GM10266 (cell line): ENCODE measurements at regions not wholly inside any gene's neighbourhood (a gene's known extent, or its start where the extent isn't known, plus 50 kb on each side); places are given as distances from the start of the nearest gene placed in this dataset.

ENCODE experiments used
- DNase-seq: peaks from one replicate; pipeline ENCODE4 v3.0.0; 2012; ENCODE audit errors: extremely low spot score
- CTCF ChIP-seq: IDR thresholded peaks from 2 replicates; pipeline ENCODE4 v1.5.1; 2012; ENCODE audit warnings: mild to moderate bottlenecking, low read depth; ENCODE audit not compliant: control insufficient read depth, insufficient read depth; ENCODE audit errors: missing control alignments

- no peak for TF ChIP-seq CTCF
- DNase-seq: no peak
These were observed 100.9 kb downstream of the SAMD9 start for GRCh38 chr7:93016681-93017381.

DNA sequence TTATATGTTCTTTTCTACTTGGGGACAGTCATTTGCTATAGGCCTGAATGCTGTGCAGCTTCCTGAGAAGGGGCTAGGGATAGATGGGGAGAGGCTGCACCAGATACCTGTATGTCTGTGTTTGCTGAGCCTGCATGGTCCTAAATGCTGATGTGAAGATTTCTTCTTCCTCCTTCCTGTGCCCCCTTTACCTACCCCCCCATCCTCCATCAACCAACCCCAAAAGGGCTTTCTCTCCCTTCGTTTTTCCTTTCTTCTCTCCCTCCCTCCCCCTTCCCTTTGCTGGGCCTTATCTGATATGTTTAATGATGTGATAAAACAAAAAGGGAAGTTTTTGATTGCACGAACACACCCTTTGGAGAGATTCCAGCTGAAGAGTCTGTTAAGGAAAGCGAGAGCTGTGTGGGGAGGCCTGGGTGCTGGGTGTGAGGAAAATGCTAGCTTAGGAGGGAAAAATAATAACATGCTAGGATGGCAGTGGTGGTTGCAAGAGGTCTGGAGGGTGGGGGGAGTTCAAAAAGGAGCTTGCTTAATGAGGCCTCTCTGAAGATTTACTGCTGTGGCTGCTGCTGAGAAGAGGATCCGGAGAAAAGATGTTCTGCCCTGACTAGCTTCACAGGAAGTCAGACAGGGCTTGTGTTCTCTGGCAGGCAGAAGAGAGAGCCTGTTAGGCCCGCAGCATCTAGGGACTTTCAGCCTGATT is 101.8 kb downstream of the SAMD9 start:
- no peak for DNase-seq
- no peak for TF ChIP-seq CTCF

DNA sequence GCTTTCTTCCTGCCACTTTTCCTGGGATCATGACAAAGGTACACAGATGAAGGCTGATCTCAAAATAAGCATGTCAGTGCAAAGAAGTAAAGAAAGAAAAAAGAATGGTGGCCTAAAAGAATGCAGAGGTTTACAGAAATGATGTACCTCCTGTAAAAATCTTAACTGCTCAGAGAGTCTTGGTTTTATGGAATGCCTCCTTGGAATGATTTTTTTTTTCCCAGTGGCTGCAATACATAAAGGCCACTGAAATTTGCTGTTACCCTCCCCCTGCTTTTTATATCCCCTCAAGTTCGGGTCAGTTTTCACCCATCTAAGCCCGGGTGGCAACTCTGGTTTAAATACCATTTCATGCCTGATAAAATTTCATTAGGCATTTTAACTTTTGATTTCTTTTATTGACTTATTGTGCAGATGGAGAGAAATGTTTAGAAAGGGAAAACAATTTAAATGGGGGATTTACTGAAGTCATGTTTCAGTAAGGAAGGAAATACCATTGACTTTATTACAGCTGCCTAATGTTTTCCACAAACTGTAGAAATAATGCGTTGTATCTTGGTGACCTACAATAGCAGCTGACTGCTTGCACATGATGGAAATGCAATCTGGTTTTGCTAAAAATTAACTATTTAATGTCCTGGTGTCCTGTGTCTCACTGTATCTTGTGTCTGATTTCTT is 102.5 kb downstream of the SAMD9 start:
- no peak for TF ChIP-seq CTCF
- no peak for DNase-seq

GRCh38 chr7:93014410-93014809 is 103.4 kb downstream of the SAMD9 start:
- no peak for DNase-seq
- no peak for TF ChIP-seq CTCF

DNA sequence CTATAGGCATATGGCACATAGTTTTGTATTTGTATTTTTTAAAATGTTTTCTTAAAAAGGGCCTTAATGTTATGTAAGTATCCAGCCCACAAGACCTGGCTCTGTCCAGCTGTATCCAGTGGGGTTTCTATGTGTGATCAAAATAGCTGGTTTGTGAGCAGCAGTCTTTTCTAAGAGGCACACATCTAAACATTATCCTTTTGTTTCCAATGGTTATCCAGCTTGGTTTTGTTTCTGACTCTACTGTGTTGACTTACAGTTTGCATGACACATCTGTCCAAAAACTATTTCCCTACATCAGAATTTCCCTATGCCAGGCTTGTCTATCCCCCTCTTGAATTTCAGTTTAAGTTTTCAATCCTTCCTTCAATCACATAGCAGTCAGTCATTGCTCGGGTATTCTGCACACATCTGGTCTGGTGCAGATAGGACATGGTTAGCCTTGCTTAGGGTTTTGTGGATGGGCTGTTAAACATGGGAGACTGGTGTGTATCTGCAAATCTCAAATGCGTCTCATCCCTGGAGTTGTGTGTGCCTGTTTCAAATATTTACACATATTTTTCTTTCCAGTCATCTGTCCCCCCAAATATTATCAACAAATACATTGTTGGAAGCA is 104.2 kb downstream of the SAMD9 start:
- DNase-seq: no peak
- TF ChIP-seq CTCF: no peak

DNA sequence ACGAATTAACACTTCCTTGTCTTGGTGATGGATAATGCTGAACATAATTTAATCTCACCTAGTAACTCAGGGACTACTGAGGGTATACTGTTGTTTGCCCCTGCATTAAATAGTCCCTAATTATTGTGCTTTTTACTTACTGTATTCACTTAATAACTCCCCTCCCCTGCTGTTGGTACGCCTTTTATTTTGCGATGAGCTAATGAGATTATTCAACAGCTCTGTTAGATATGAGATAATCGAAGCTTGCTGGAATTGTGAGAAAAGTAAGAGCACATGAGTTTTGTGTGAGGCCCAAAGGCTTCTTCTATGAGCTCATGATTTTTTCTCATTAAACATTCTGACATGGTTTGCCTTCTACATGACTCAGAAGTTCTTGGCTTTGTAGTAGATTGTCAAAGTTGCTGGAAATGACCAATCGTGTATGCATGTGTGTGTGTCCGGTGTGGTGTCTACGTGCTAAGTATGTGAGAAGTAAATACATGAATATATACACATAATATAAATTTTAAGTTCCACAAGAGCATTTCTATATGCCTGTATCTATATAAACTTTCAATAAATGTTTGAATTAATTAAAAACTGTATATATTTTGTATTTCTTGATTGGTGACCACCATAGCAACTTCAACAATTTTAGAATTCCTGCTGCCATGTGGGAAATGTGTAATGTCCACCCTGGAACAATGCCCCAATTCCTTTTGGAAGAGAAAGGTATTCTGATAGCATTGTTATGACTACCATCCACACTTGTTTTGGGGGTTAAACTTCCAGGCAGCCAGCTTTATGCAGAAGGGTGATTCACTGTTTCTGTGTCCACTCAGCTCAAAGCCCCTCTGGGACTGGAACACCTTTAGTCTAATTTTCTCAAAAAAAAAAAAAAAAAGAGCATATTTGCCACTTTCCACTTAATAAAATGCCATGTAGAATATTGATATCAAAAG is 106.2 kb downstream of the SAMD9 start:
- no peak for DNase-seq

More for the DNA sequence above, 106.2 kb downstream of the SAMD9 start:
- TF ChIP-seq CTCF: no peak
